ENCODE measurements at regions not wholly inside any gene's neighbourhood (a gene's known extent, or its start where the extent isn't known, plus 50 kb on each side); places are given as distances from the start of the nearest gene placed in this dataset.

DNA sequence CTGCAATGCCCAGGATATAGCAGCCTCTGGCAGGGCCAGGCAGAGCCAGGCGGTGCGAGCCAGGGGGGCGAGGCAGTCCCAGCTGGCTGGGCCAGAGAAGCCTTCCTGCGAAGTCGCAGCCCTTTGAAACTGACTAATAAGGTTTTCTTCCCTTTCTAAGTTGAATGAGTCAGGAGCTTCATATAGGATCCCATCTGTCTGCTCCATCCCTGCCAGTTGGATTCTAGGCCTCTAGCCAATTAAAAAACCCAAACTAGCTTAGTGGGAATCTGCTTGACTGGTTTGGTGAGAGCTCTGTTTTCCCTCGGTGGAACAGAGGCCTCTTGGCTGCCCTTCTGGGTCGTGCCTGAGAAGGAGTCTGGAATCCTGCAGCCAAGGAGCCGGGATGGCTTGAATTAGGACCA is 70.1 kb upstream of the RAPGEF1 start:
- Histone ChIP-seq H2BK120ac (ENCODE audit: low read depth, low read length) (no peak overlapping the region), H2BK5ac (ENCODE audit: low read length) (no peak overlapping the region), H3K14ac (ENCODE audit: low read length) (no peak overlapping the region), H3K27ac (replicated peaks; ENCODE audit: low read length) (no peak overlapping the region), H3K9ac (ENCODE audit: low read depth, low read length, poor library complexity) (no peak overlapping the region), H2BK12ac (ENCODE audit: low read length) (no peak overlapping the region), H4K91ac (ENCODE audit: low read depth, low read length, poor library complexity) (no peak overlapping the region), H2AK5ac (ENCODE audit: low read depth, low read length) (no peak overlapping the region), H3K23ac (ENCODE audit: low read depth, low read length, poor library complexity) (no peak overlapping the region), H3K79me1 (ENCODE audit: low read depth, low read length) (no peaks in the 10 kb centered on the region), H3K36me3 (replicated peaks in 1 of 2; ENCODE audit: control insufficient read depth in 2 of 2, insufficient read depth in 2 of 2, low read length in 2 of 2) (no peaks in the 10 kb centered on the region), H3K27me3 (ENCODE audit: control insufficient read depth in 3 of 3, insufficient read depth in 3 of 3, low read depth in 1 of 3, low read length in 3 of 3) (peaks cover 0 to 44% (median 0%) of the 10 kb centered on the region in 3 experiments), H3K4me3 (ENCODE audit: low read length in 2 of 2) (no peak overlapping the region), H3K18ac (ENCODE audit: low read length) (peak overlapping the region; percentile 42), H2BK15ac (ENCODE audit: low read length) (peak overlapping the region; percentile 62), H3K4me1 (ENCODE audit: control insufficient read depth in 2 of 2, insufficient read depth in 1 of 2, low read depth in 1 of 2, low read length in 2 of 2) (peaks cover 10 to 21% of the 10 kb centered on the region in 2 donors), H4K8ac (ENCODE audit: low read depth, low read length) (no peak overlapping the region), H3K9me3 (replicated peaks in 1 of 2; ENCODE audit: control insufficient read depth in 2 of 2, insufficient read depth in 1 of 2, low read depth in 1 of 2, low read length in 2 of 2) (no peaks in the 10 kb centered on the region), H3K4me2 (ENCODE audit: insufficient read depth, low read length, poor library complexity, severe bottlenecking) (no peak overlapping the region), H2AFZ (ENCODE audit: low read length) (no peak overlapping the region), H3K4ac (ENCODE audit: low read length) (no peak overlapping the region)
- DNase-seq (ENCODE audit: low spot score) = no peak
- no CpG with 5 or more reads among the region's 8 CpGs for WGBS, 2 donors (ENCODE audit: extremely low coverage in 2 of 2, insufficient read length in 2 of 2, insufficient replicate concordance in 1 of 2)

DNA sequence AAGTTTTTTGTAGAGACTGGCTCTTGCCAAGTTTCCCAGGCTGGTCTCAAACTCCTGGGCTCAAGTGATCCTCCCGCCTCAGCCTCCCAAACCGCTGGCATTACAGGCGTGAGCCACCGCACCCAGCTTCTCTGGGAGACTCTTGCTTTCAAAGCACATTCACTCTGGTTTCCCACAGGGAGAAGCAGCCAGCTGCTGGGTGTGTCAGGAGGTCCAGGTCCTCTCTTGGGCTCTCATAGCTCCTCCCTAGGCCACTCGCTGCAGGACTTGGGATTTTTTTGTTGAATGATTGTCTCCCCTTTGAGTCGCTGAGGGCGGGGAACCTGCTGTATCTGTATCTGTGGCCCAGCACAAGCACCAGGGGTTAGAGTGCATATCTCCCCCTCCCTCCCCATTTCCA is 68.4 kb upstream of the RAPGEF1 start:
- Histone ChIP-seq H3K9ac (ENCODE audit: low read depth, low read length, poor library complexity) (no peak overlapping the region), H3K4me2 (ENCODE audit: insufficient read depth, low read length, poor library complexity, severe bottlenecking) (no peak overlapping the region), H2AK5ac (ENCODE audit: low read depth, low read length) (no peak overlapping the region), H2BK12ac (ENCODE audit: low read length) (no peak overlapping the region), H4K91ac (ENCODE audit: low read depth, low read length, poor library complexity) (no peak overlapping the region), H3K9me3 (replicated peaks in 1 of 2; ENCODE audit: control insufficient read depth in 2 of 2, insufficient read depth in 1 of 2, low read depth in 1 of 2, low read length in 2 of 2) (no peaks in the 10 kb centered on the region), H2BK120ac (ENCODE audit: low read depth, low read length) (no peak overlapping the region), H3K27ac (replicated peaks; ENCODE audit: low read length) (no peak overlapping the region), H3K36me3 (replicated peaks in 1 of 2; ENCODE audit: control insufficient read depth in 2 of 2, insufficient read depth in 2 of 2, low read length in 2 of 2) (no peaks in the 10 kb centered on the region), H3K79me1 (ENCODE audit: low read depth, low read length) (no peaks in the 10 kb centered on the region), H3K14ac (ENCODE audit: low read length) (no peak overlapping the region), H2BK15ac (ENCODE audit: low read length) (no peak overlapping the region), H3K18ac (ENCODE audit: low read length) (no peak overlapping the region), H2BK5ac (ENCODE audit: low read length) (no peak overlapping the region), H3K27me3 (ENCODE audit: control insufficient read depth in 3 of 3, insufficient read depth in 3 of 3, low read depth in 1 of 3, low read length in 3 of 3) (peaks cover 0 to 38% (median 0%) of the 10 kb centered on the region in 3 experiments), H3K4me1 (ENCODE audit: control insufficient read depth in 2 of 2, insufficient read depth in 1 of 2, low read depth in 1 of 2, low read length in 2 of 2) (peaks cover 10 to 21% of the 10 kb centered on the region in 2 donors), H2AFZ (ENCODE audit: low read length) (no peak overlapping the region), H3K23ac (ENCODE audit: low read depth, low read length, poor library complexity) (no peak overlapping the region), H3K4ac (ENCODE audit: low read length) (no peak overlapping the region), H3K4me3 (ENCODE audit: low read length in 2 of 2) (no peak overlapping the region), H4K8ac (ENCODE audit: low read depth, low read length) (no peak overlapping the region)
- no peak for DNase-seq (ENCODE audit: low spot score)
- no CpG with 5 or more reads among the region's 7 CpGs for WGBS, 2 donors (ENCODE audit: extremely low coverage in 2 of 2, insufficient read length in 2 of 2, insufficient replicate concordance in 1 of 2)

DNA sequence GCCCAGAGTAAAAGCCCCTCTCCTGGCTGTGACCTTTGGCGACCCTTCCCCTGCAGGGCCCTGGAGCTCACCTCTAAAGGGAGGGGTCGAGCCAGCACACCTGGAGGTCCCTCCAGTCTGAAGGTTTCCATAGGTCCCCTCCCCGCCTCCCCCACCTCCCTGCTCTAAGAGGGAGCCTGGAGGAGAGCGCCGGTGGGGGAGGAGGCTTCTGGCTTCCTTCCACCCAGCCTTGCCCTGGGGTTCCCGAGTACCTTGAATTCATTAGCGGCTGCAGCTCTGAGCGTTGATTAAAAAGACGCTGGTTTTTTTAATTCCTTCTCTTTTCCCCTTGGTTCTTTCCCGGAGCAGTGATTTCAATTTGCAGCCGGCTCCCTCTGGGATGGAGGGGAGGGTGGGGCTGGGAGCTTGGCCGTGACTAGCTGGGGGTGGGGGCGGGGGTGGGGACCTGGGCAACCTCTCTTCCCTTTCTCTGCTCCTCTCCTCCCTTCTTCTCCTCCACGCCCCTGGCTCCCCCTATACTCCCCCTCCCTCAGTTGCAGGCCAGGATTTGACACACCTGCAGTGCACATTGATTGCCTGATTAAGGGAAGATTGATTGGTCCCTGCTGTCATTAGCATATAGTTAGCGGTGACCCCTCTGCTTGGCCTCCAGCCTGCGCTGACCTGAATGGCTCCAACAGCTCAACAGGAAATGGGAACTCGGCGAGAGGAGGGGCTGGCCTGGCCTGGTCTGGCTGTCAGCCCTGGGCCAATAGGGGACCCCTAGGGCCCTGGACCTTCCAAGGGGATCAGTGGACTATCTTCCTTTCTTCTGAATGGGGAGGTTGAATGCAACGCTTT is 67.5 kb upstream of the RAPGEF1 start:
- H2AK5ac ChIP-seq (ENCODE audit: low read depth, low read length) = no peak overlapping the region
- no peak overlapping the region for H3K9ac ChIP-seq (ENCODE audit: low read depth, low read length, poor library complexity)
- no CpG with 5 or more reads among the region's 19 CpGs for WGBS, 2 donors (ENCODE audit: extremely low coverage in 2 of 2, insufficient read length in 2 of 2, insufficient replicate concordance in 1 of 2)

DNA sequence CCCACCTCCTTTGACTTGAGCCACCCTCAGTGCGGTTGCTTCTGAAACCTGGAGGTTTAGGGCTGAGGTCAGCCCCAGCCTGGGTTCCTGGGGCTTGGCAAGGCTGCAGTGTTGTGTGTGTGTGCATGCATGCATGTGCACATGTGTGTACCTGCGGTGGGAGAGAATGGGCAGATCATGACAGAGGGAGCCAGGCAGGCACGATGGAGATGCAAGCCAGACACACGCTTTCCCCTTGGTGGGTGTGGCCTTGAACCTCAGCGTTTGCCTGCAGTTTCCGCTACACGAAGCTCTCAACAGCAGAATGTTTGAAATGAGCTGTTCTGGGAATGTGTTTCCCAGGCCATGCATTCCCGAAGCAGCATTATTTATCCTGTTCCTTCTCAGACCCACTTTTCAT is 65.9 kb upstream of the RAPGEF1 start:
- Histone ChIP-seq H2BK5ac (ENCODE audit: low read length) (no peak overlapping the region), H3K79me1 (ENCODE audit: low read depth, low read length) (no peaks in the 10 kb centered on the region), H2AFZ (ENCODE audit: low read length) (no peak overlapping the region), H2BK120ac (ENCODE audit: low read depth, low read length) (no peak overlapping the region), H3K4me1 (ENCODE audit: control insufficient read depth in 2 of 2, insufficient read depth in 1 of 2, low read depth in 1 of 2, low read length in 2 of 2) (peaks cover 10 to 21% of the 10 kb centered on the region in 2 donors), H4K91ac (ENCODE audit: low read depth, low read length, poor library complexity) (no peak overlapping the region), H3K9ac (ENCODE audit: low read depth, low read length, poor library complexity) (no peak overlapping the region), H2BK12ac (ENCODE audit: low read length) (peak overlapping the region; percentile 46), H3K4me3 (ENCODE audit: low read length in 2 of 2) (peak overlapping the region in 1 of 2 donors; percentile 27), H3K4me2 (ENCODE audit: insufficient read depth, low read length, poor library complexity, severe bottlenecking) (no peak overlapping the region), H4K8ac (ENCODE audit: low read depth, low read length) (no peak overlapping the region), H2BK15ac (ENCODE audit: low read length) (no peak overlapping the region), H3K14ac (ENCODE audit: low read length) (no peak overlapping the region), H3K36me3 (replicated peaks in 1 of 2; ENCODE audit: control insufficient read depth in 2 of 2, insufficient read depth in 2 of 2, low read length in 2 of 2) (no peaks in the 10 kb centered on the region), H2AK5ac (ENCODE audit: low read depth, low read length) (no peak overlapping the region), H3K18ac (ENCODE audit: low read length) (no peak overlapping the region), H3K23ac (ENCODE audit: low read depth, low read length, poor library complexity) (no peak overlapping the region), H3K27ac (replicated peaks; ENCODE audit: low read length) (no peak overlapping the region), H3K9me3 (replicated peaks in 1 of 2; ENCODE audit: control insufficient read depth in 2 of 2, insufficient read depth in 1 of 2, low read depth in 1 of 2, low read length in 2 of 2) (no peaks in the 10 kb centered on the region), H3K27me3 (ENCODE audit: control insufficient read depth in 3 of 3, insufficient read depth in 3 of 3, low read depth in 1 of 3, low read length in 3 of 3) (peaks cover 0 to 26% (median 0%) of the 10 kb centered on the region in 3 experiments), H3K4ac (ENCODE audit: low read length) (no peak overlapping the region)
- no peak for DNase-seq (ENCODE audit: low spot score)
- WGBS, 2 donors (ENCODE audit: extremely low coverage in 2 of 2, insufficient read length in 2 of 2, insufficient replicate concordance in 1 of 2) = no CpG with 5 or more reads among the region's 8 CpGs

More for the DNA sequence above, 67.5 kb upstream of the RAPGEF1 start:
- no peak overlapping the region for H4K8ac ChIP-seq (ENCODE audit: low read depth, low read length)
- H2BK5ac ChIP-seq (ENCODE audit: low read length) = no peak overlapping the region
- H3K14ac ChIP-seq (ENCODE audit: low read length) = no peak overlapping the region
- H3K18ac ChIP-seq (ENCODE audit: low read length) = no peak overlapping the region
- DNase-seq (ENCODE audit: low spot score) = peak; percentile 57
- peak overlapping the region in 1 of 2 donors; percentile 32 for H3K4me3 ChIP-seq (ENCODE audit: low read length in 2 of 2)
- peaks cover 10 to 21% of the 10 kb centered on the region in 2 donors for H3K4me1 ChIP-seq (ENCODE audit: control insufficient read depth in 2 of 2, insufficient read depth in 1 of 2, low read depth in 1 of 2, low read length in 2 of 2)
- no peak overlapping the region for H3K23ac ChIP-seq (ENCODE audit: low read depth, low read length, poor library complexity)
- no peaks in the 10 kb centered on the region for H3K36me3 ChIP-seq (replicated peaks in 1 of 2; ENCODE audit: control insufficient read depth in 2 of 2, insufficient read depth in 2 of 2, low read length in 2 of 2)
- no peak overlapping the region for H3K27ac ChIP-seq (replicated peaks; ENCODE audit: low read length)
- H4K91ac ChIP-seq (ENCODE audit: low read depth, low read length, poor library complexity) = no peak overlapping the region
- no peaks in the 10 kb centered on the region for H3K79me1 ChIP-seq (ENCODE audit: low read depth, low read length)
- no peak overlapping the region for H2BK15ac ChIP-seq (ENCODE audit: low read length)
- no peak overlapping the region for H3K4ac ChIP-seq (ENCODE audit: low read length)
- peak overlapping the region; percentile 43 for H3K4me2 ChIP-seq (ENCODE audit: insufficient read depth, low read length, poor library complexity, severe bottlenecking)
- H2BK120ac ChIP-seq (ENCODE audit: low read depth, low read length) = no peak overlapping the region
- H2AFZ ChIP-seq (ENCODE audit: low read length) = peak overlapping the region; percentile 79
- no peaks in the 10 kb centered on the region for H3K9me3 ChIP-seq (replicated peaks in 1 of 2; ENCODE audit: control insufficient read depth in 2 of 2, insufficient read depth in 1 of 2, low read depth in 1 of 2, low read length in 2 of 2)
- H3K27me3 ChIP-seq (ENCODE audit: control insufficient read depth in 3 of 3, insufficient read depth in 3 of 3, low read depth in 1 of 3, low read length in 3 of 3) = peaks cover 0 to 38% (median 0%) of the 10 kb centered on the region in 3 experiments
- H2BK12ac ChIP-seq (ENCODE audit: low read length) = no peak overlapping the region
